PC-3 (cell line): ENCODE measurements at regions not wholly inside any gene's neighbourhood (a gene's known extent, or its start where the extent isn't known, plus 50 kb on each side); places are given as distances from the start of the nearest gene placed in this dataset.

Source experiments
- CTCF ChIP-seq: fragments of 300-600 bp; sonication (generic); conservative IDR thresholded peaks from 2 replicates; pipeline ENCODE4 v1.5.1; 2017; ENCODE audit warnings: antibody characterized with exemption, low read depth, mild to moderate bottlenecking, low read length
- EZH2 ChIP-seq: fragments of 300-600 bp; sonication (generic); IDR thresholded peaks from one replicate; pipeline ENCODE4 v1.6.1; 2017; ENCODE audit warnings: antibody characterized with exemption, mild to moderate bottlenecking, low read length; ENCODE audit not compliant: unreplicated experiment

GRCh38 chr3:103614719-103615118, 1179.9 kb downstream of the ZPLD1 start:
- no peak for TF ChIP-seq EZH2
- no peak for TF ChIP-seq CTCF
